Transverse colon (tissue), 4 donors: ENCODE measurements at regions not wholly inside any gene's neighbourhood (a gene's known extent, or its start where the extent isn't known, plus 50 kb on each side); places are given as distances from the start of the nearest gene placed in this dataset.

Experiments
- EP300 ChIP-seq: sonication (generic); formaldehyde crosslinking; IDR thresholded peaks from one replicate; pipeline ENCODE4 v1.6.1; 2017; ENCODE audit warnings: antibody characterized with exemption, low read depth
- POLR2A ChIP-seq: fragments of 450-650 bp; IDR thresholded peaks from one replicate; pipeline ENCODE4 v1.6.1; 2016; ENCODE audit warnings: antibody characterized with exemption, mild to moderate bottlenecking, moderate library complexity
- POLR2AphosphoS5 ChIP-seq, 3 donors: sonication (generic); formaldehyde crosslinking; IDR thresholded peaks; one replicate each; pipeline ENCODE4 v1.6.1; 2016; ENCODE audit warnings: antibody characterized with exemption in 3 of 3
- TF ChIP-seq, protein P1 (sequence below), 5 experiments: fragments of 200-600 bp in 3 of 5; fragments of 450-650 bp in 2 of 5; sonication (generic) in 3 of 5; IDR thresholded peaks; 1 replicate in 2 of 5; 2 replicates in 3 of 5; pipeline ENCODE4 v1.5.1; 2016 to 2017; ENCODE audit warnings: antibody characterized with exemption in 5 of 5, inconsistent platforms in 3 of 5, mild to moderate bottlenecking in 2 of 5, moderate library complexity in 1 of 5

DNA sequence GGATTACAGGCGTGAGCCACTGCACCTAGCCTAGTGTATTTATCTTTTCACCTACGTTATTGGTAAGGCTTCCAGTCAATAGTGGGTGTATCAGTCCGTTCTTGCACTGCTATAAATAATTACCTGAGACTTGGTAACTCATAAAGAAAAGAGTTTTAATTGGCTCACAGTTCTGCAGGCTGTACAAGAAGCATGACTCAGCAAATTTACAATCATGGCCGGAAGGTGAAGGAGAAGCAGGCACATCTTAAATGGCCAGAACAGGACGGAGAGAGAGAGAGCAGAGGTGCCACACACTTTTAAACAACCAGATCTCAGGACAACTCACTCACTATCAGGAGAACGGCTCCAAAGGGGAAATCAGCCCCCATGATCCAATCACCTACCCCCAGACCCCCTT, 873.3 kb upstream of the AUTS2 start:
- TF ChIP-seq, protein P1, sequence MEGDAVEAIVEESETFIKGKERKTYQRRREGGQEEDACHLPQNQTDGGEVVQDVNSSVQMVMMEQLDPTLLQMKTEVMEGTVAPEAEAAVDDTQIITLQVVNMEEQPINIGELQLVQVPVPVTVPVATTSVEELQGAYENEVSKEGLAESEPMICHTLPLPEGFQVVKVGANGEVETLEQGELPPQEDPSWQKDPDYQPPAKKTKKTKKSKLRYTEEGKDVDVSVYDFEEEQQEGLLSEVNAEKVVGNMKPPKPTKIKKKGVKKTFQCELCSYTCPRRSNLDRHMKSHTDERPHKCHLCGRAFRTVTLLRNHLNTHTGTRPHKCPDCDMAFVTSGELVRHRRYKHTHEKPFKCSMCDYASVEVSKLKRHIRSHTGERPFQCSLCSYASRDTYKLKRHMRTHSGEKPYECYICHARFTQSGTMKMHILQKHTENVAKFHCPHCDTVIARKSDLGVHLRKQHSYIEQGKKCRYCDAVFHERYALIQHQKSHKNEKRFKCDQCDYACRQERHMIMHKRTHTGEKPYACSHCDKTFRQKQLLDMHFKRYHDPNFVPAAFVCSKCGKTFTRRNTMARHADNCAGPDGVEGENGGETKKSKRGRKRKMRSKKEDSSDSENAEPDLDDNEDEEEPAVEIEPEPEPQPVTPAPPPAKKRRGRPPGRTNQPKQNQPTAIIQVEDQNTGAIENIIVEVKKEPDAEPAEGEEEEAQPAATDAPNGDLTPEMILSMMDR (IDR thresholded peaks at IDR 0.05), result no peak
- TF ChIP-seq POLR2AphosphoS5 (IDR thresholded peaks at IDR 0.05), result no peak
- no peak for TF ChIP-seq POLR2A
- no peak for TF ChIP-seq EP300
